ENCODE measurements at regions not wholly inside any gene's neighbourhood (a gene's known extent, or its start where the extent isn't known, plus 50 kb on each side); places are given as distances from the start of the nearest gene placed in this dataset.
"Not testable (repeated sequence)": the region's sequence is repeated elsewhere in the genome, so short reads cannot be mapped to it uniquely, and the experiment has no call there.

DNA sequence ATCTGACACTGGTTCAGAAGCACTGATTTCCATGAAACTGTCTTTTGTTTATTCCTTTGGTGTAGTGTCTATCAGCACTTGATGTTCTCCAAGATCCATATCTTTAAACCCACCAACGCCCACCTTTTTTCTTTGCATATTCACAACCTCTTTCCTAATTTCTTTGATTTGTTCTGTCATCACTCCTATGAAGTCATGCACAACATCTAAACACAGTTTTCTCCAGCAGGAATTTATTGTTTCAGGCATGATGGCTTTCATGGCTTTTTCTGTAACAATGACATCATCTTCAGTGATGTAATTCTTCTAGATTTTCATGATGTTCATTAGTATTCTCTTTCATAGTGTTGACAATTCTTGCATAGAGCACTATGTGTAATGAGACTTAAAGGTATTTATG lies 219.6 kb upstream of the POU1F1 start:
- DNase-seq (ENCODE audit: low read depth) = no peak
- H3K4me3 ChIP-seq (ENCODE audit: low read length) = no peak overlapping the region

DNA sequence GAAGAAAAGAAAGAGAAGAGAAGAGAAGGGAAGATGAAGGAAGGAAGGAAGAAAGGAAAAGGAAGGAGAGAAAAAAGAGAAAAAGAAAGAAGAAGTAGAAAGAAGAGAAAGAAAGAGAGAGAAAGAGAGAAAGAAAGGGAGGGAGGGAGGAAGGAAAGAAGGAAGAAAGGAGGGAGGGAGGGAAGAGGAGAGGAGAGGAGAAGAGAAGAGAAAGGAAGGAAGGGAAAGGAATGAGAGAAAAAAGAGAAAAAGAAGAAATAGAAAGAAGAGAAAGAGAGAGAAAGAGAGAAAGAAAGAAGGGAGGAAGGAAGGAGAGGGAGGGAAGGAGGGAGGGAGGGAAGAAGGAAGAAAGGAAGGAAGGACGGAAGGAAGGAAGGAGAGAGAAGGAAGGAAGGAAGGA lies 217.9 kb upstream of the POU1F1 start:
- no peak overlapping the region for H3K4me3 ChIP-seq (ENCODE audit: low read length)
- DNase-seq (ENCODE audit: low read depth) = no peak
- TF ChIP-seq, protein P1, sequence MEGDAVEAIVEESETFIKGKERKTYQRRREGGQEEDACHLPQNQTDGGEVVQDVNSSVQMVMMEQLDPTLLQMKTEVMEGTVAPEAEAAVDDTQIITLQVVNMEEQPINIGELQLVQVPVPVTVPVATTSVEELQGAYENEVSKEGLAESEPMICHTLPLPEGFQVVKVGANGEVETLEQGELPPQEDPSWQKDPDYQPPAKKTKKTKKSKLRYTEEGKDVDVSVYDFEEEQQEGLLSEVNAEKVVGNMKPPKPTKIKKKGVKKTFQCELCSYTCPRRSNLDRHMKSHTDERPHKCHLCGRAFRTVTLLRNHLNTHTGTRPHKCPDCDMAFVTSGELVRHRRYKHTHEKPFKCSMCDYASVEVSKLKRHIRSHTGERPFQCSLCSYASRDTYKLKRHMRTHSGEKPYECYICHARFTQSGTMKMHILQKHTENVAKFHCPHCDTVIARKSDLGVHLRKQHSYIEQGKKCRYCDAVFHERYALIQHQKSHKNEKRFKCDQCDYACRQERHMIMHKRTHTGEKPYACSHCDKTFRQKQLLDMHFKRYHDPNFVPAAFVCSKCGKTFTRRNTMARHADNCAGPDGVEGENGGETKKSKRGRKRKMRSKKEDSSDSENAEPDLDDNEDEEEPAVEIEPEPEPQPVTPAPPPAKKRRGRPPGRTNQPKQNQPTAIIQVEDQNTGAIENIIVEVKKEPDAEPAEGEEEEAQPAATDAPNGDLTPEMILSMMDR (conservative IDR thresholded peaks at IDR 0.05; ENCODE audit: low read length) = no peak

More for the DNA sequence above, 219.6 kb upstream of the POU1F1 start:
- TF ChIP-seq, protein P1 (conservative IDR thresholded peaks at IDR 0.05; ENCODE audit: low read length) = no peak

DNA sequence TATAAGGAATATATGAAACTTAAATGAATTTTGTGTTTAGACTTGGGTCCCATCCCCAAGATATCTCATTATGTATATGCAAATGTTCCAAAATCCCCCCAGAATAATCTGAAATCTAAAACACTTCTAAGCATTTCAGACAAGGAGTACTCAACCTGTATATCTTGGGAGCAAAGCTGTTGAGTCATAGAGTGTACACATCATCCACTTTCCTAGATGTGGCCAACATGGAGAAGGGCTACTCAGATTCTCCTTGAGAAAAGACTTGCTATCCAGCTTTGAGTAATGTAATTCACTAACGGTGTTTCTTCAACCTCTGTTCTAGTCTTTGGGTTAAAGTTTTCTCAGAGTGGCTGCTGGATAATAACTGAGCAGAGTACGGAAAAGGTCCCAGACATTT lies 215.5 kb upstream of the POU1F1 start:
- H3K4me3 ChIP-seq (ENCODE audit: low read length) = no peak overlapping the region
- DNase-seq (ENCODE audit: low read depth) = no peak
- TF ChIP-seq, protein P1 (conservative IDR thresholded peaks at IDR 0.05; ENCODE audit: low read length) = no peak

DNA sequence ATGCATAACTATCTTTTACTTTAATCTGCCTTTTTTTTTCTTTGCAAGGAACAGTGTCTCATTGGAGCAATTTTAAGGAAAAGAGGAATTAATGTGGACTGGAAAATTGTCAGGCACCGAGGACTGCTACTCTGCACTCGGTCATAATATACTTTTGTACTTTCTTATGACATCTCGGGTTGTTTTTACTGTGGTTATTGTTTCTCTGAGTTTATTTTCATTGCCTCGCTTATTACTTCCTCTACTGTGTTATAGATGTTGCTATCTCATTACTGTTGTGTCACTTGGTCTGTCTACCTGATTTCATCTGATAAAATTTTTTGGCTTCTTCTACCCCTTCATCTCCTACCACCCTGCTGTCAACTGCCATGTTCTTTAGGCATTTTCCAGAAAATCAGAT lies 213.5 kb upstream of the POU1F1 start:
- no peak overlapping the region for H3K4me3 ChIP-seq (ENCODE audit: low read length)
- TF ChIP-seq, protein P1 (conservative IDR thresholded peaks at IDR 0.05; ENCODE audit: low read length) = no peak
- no peak for DNase-seq (ENCODE audit: low read depth)

DNA sequence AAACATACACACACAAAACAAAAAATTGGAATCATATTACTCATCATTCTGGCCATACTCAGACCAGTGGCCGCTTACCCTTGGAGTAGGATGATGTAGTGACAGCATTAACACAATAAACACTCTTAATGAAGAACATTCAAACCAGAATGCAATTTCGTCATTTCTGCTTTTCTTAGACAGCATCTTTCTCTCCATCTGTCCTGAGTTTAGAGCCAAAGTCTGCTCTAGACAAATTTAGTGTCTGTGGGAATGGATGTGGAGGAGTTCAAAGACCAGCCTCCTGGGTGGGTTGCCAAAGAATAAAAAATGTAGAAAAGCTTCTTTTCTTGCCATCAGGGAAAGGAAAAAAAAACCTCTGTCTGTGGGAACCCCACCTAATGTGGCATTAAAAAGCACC lies 212.4 kb upstream of the POU1F1 start:
- H3K4me3 ChIP-seq (ENCODE audit: low read length) = no peak overlapping the region
- peak; percentile 45 for DNase-seq (ENCODE audit: low read depth)
- TF ChIP-seq, protein P1 (conservative IDR thresholded peaks at IDR 0.05; ENCODE audit: low read length) = no peak

DNA sequence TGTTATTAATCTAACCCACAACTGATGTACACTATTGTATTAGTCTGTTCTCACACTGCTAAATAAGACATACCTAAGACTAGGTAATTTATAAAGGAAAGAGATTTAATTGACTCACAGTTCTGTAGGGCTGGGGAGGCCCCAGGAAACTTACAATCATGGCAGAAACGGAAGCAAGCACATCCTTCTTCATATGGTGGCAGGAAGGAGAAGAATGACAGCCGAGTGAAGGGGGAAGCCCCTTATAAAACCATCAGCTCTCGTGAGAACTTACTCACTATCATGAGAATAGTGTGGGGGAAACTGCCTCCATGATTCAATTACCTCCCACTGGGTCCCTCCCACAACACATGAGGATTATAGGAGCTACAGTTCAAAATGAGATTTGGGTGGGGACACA lies 210.3 kb upstream of the POU1F1 start:
- not testable (repeated sequence) for H3K4me3 ChIP-seq (ENCODE audit: low read length); DNase-seq (ENCODE audit: low read depth)

DNA sequence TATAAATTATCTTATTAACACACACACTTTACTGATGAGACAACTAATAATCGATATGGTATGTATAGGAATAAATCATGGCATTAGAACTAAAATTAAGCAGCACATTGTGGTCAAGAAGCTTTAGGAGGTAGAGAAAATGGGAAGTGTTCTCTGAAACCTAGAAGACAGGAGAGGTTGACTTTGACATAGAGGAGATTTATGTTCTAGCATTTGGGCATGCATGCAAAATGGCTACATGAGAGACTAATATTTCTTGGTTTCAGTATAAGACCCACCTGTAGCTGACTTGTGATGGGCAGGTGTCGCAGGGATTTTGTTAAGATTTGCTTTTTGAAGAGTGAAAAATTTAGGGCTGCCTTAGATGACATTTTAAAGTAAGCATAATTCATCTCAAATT lies 209.7 kb upstream of the POU1F1 start:
- TF ChIP-seq, protein P1 (conservative IDR thresholded peaks at IDR 0.05; ENCODE audit: low read length) = no peak
- DNase-seq (ENCODE audit: low read depth) = no peak
- no peak overlapping the region for H3K4me3 ChIP-seq (ENCODE audit: low read length)

DNA sequence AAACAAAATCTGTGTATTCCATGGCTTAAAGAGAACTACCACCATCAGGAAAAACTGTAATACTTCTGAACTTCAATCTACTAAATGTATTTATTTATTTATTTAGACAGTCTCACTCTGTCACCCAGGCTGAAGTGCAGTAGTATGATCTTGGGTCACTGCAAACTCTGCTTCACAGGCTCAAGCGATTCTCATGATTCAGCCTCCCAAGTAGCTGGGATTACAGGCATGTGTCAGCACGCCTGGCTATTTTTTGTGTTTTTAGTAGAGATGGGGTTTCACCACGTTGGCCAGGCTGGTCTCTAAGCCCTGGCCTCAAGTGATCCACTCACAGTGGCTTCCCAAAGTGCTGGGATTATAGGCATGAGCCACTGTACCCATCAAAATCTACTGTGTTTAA lies 202.3 kb upstream of the POU1F1 start:
- TF ChIP-seq, protein P1 (conservative IDR thresholded peaks at IDR 0.05; ENCODE audit: low read length) = no peak

More for the DNA sequence above, 202.3 kb upstream of the POU1F1 start:
- DNase-seq (ENCODE audit: low read depth) = no peak
- H3K4me3 ChIP-seq (ENCODE audit: low read length) = no peak overlapping the region
